OCI-LY7 (cell line): ENCODE measurements at regions not wholly inside any gene's neighbourhood (a gene's known extent, or its start where the extent isn't known, plus 50 kb on each side); places are given as distances from the start of the nearest gene placed in this dataset.

Source experiments
- CTCF ChIP-seq: fragments of 200-600 bp; sonication (generic); conservative IDR thresholded peaks from 2 replicates; pipeline ENCODE4 v1.5.1; 2014; ENCODE audit warnings: mild to moderate bottlenecking, antibody characterized with exemption, low read length, moderate library complexity, mixed read lengths
- EZH2phosphoT487 ChIP-seq: fragments of 200-600 bp; sonication (generic); IDR thresholded peaks from 2 replicates; pipeline ENCODE4 v1.6.1; 2018; ENCODE audit warnings: low read depth, borderline replicate concordance, mild to moderate bottlenecking, mixed run types, antibody characterized with exemption, low read length, moderate library complexity, mixed read lengths

- TF ChIP-seq CTCF (no peak), EZH2phosphoT487 (no peak)
Measured at GRCh38 chr6:18963439-18963838, 576.3 kb downstream of the RNF144B start.
